Fibroblast of pulmonary artery (primary cell): ENCODE measurements at regions not wholly inside any gene's neighbourhood (a gene's known extent, or its start where the extent isn't known, plus 50 kb on each side); places are given as distances from the start of the nearest gene placed in this dataset.

Experiments
- DNase-seq: peaks from one replicate; pipeline ENCODE4 v3.0.0-alpha.2; 2010; ENCODE audit warnings: low read depth
- H3K4me3 ChIP-seq: replicated peaks from 2 replicates; pipeline ENCODE4 v1.5.1; 2011; ENCODE audit warnings: low read depth, mild to moderate bottlenecking, control low read depth, low read length, moderate library complexity
- TF ChIP-seq, protein P1 (sequence below): IDR thresholded peaks from 2 replicates; pipeline ENCODE4 v1.5.1; 2011; ENCODE audit warnings: mild to moderate bottlenecking, control low read depth, low read length, inconsistent platforms; ENCODE audit errors: missing control alignments

- TF ChIP-seq, protein P1, sequence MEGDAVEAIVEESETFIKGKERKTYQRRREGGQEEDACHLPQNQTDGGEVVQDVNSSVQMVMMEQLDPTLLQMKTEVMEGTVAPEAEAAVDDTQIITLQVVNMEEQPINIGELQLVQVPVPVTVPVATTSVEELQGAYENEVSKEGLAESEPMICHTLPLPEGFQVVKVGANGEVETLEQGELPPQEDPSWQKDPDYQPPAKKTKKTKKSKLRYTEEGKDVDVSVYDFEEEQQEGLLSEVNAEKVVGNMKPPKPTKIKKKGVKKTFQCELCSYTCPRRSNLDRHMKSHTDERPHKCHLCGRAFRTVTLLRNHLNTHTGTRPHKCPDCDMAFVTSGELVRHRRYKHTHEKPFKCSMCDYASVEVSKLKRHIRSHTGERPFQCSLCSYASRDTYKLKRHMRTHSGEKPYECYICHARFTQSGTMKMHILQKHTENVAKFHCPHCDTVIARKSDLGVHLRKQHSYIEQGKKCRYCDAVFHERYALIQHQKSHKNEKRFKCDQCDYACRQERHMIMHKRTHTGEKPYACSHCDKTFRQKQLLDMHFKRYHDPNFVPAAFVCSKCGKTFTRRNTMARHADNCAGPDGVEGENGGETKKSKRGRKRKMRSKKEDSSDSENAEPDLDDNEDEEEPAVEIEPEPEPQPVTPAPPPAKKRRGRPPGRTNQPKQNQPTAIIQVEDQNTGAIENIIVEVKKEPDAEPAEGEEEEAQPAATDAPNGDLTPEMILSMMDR: no peak
- DNase-seq: no peak
- H3K4me3 ChIP-seq: no peak overlapping the region
These were observed 1035.7 kb upstream of the POU3F3 start for GRCh38 chr2:103818176-103818575.

DNA sequence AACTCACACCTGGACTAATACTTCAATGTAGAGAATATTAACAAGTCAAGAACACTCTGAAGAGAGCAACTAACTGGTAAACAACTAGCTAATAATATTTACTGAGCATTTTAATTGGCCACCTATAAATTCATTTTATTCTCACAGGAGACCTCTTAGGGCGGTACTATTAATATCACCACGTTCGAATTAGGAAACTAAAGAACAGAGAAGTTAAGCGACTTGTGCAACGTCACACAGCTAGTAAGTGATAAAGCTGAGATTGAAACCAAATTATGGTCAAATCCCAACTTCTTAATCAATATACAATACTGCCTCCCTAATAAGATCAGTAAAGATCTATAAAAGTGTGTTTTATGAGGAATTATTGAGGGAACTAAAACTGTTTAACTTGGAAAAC is 1034.3 kb upstream of the POU3F3 start:
- H3K4me3 ChIP-seq: no peak overlapping the region
- no peak for DNase-seq
- TF ChIP-seq, protein P1: no peak

GRCh38 chr2:103823847-103824246 is 1030.1 kb upstream of the POU3F3 start:
- DNase-seq: no peak
- TF ChIP-seq, protein P1: no peak
- no peak overlapping the region for H3K4me3 ChIP-seq

DNA sequence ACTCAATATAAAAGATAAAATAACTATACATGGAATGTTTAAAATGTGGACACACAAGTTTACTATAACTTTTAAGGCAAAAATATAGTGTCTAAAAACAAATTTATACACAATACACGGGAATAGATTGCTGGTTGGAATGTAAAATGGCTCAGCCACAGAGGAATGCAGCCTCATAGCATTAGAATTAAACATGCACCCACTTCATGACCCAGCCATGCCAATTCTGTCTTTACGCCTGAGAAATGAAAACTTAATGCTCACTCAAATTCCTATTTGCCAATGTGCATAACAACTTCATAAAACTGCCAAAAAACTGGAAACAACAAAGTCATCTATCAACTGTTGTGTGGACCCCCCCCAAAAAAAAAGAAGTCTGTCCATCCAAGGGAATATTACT is 1006.6 kb upstream of the POU3F3 start:
- TF ChIP-seq, protein P1: no peak
- DNase-seq: no peak

DNA sequence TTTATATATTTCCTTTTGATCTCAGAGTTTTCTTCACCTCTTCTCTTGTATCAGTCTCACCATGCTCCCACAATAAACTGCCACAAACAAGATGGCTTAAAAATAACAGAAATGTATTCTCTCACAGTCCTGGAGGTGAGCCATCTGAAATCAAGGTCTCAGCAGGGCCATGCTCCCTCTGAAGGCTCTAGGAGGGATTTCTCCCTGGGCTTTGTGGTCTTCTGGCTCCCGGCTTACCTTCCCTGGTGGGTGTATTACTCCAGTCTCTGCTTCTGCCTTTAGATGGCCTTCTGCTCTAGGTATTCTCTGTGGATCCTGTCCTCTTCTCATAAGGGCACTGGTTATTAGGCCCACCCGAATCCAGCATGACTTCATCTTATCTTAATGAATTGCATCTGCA is 994.7 kb upstream of the POU3F3 start:
- no peak for DNase-seq
- no peak overlapping the region for H3K4me3 ChIP-seq
- TF ChIP-seq, protein P1: no peak

More for the DNA sequence above, 1006.6 kb upstream of the POU3F3 start:
- H3K4me3 ChIP-seq: no peak overlapping the region

DNA sequence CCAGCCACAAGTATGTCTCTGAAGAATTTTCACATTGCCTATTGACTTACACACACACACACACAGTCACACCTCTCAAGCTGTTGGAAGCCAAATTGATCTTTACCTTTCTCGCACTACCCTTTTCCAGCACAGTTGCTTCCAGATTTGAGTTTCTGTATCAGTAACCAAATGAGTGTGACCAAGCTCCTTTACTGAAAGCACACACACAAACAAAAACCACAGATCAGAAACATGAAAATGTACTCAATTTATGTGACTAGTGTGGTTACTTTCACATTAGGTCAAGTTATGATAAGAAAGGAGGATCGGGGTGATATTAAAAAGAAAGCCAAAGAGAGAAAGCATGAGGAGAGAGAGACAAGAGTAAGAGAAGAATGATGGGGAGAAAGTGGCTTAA is 993.9 kb upstream of the POU3F3 start:
- TF ChIP-seq, protein P1: no peak
- DNase-seq: no peak
- no peak overlapping the region for H3K4me3 ChIP-seq

DNA sequence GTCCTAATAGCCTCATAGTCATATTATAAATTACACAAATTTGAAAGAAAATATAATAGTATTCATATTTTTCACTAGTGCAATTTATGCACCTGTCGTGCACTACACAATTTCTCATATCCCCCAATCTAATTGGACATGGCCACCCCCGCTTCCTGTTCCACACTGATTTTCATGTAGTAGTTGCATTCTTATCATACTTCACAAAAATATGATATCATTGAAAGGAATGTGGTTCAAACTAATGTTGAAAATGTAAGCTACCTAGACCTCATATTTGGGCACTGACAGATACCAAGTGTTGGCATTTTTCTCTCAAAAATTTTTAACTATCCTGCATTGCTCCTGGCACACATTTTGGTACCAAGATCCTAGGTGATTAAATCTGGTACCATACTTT is 985.5 kb upstream of the POU3F3 start:
- H3K4me3 ChIP-seq: no peak overlapping the region
- TF ChIP-seq, protein P1: no peak

More for the DNA sequence above, 985.5 kb upstream of the POU3F3 start:
- no peak for DNase-seq
